ENCODE measurements at regions not wholly inside any gene's neighbourhood (a gene's known extent, or its start where the extent isn't known, plus 50 kb on each side); places are given as distances from the start of the nearest gene placed in this dataset.

- TF ChIP-seq GATA2 (IDR thresholded peaks at IDR 0.05; ENCODE audit: low read depth, low read length), result no peak
- no peak for TF ChIP-seq GATA3 (IDR thresholded peaks at IDR 0.05; ENCODE audit: low read depth, low read length)
Measured at GRCh38 chr15:66644869-66645268, 57.2 kb upstream of the SMAD6 start.

GRCh38 chr15:66646308-66646707 is 55.7 kb upstream of the SMAD6 start:
- no peak for TF ChIP-seq GATA3 (IDR thresholded peaks at IDR 0.05; ENCODE audit: low read depth, low read length)
- no peak for TF ChIP-seq GATA2 (IDR thresholded peaks at IDR 0.05; ENCODE audit: low read depth, low read length)

GRCh38 chr15:66646799-66647198 is 55.2 kb upstream of the SMAD6 start:
- no peak for TF ChIP-seq GATA3 (IDR thresholded peaks at IDR 0.05; ENCODE audit: low read depth, low read length)
- no peak for TF ChIP-seq GATA2 (IDR thresholded peaks at IDR 0.05; ENCODE audit: low read depth, low read length)

- no peak for TF ChIP-seq GATA3 (IDR thresholded peaks at IDR 0.05; ENCODE audit: low read depth, low read length)
- TF ChIP-seq GATA2 (IDR thresholded peaks at IDR 0.05; ENCODE audit: low read depth, low read length), result no peak
Measured at GRCh38 chr15:66647358-66647757, 54.7 kb upstream of the SMAD6 start.

- TF ChIP-seq GATA2 (IDR thresholded peaks at IDR 0.05; ENCODE audit: low read depth, low read length) (no peak), GATA3 (IDR thresholded peaks at IDR 0.05; ENCODE audit: low read depth, low read length) (no peak)
Measured at GRCh38 chr15:66648588-66648987, 53.4 kb upstream of the SMAD6 start.

GRCh38 chr15:66649235-66649984 is 52.6 kb upstream of the SMAD6 start:
- TF ChIP-seq GATA2 (IDR thresholded peaks at IDR 0.05; ENCODE audit: low read depth, low read length) (no peak), GATA3 (IDR thresholded peaks at IDR 0.05; ENCODE audit: low read depth, low read length) (no peak)

GRCh38 chr15:66650433-66650832 is 51.6 kb upstream of the SMAD6 start:
- TF ChIP-seq GATA2 (IDR thresholded peaks at IDR 0.05; ENCODE audit: low read depth, low read length), result no peak
- TF ChIP-seq GATA3 (IDR thresholded peaks at IDR 0.05; ENCODE audit: low read depth, low read length), result no peak

GRCh38 chr15:66651198-66651597 is 50.8 kb upstream of the SMAD6 start:
- TF ChIP-seq GATA2 (IDR thresholded peaks at IDR 0.05; ENCODE audit: low read depth, low read length) (no peak), GATA3 (IDR thresholded peaks at IDR 0.05; ENCODE audit: low read depth, low read length) (no peak)

GRCh38 chr15:66651913-66652642 is 50.0 kb upstream of the SMAD6 start:
- TF ChIP-seq GATA2 (IDR thresholded peaks at IDR 0.05; ENCODE audit: low read depth, low read length) (no peak), GATA3 (IDR thresholded peaks at IDR 0.05; ENCODE audit: low read depth, low read length) (no peak)

Measured in SH-SY5Y (cell line).